CD4-positive, alpha-beta T cell treated with Interferon gamma for 1 hour (primary cell): ENCODE measurements at regions not wholly inside any gene's neighbourhood (a gene's known extent, or its start where the extent isn't known, plus 50 kb on each side); places are given as distances from the start of the nearest gene placed in this dataset.
"Not testable (repeated sequence)": the region's sequence is repeated elsewhere in the genome, so short reads cannot be mapped to it uniquely, and the experiment has no call there.

ENCODE experiments used
- DNase-seq: peaks from one replicate; pipeline ENCODE4 v3.0.0-alpha.2; 2020

- DNase-seq, result no peak
These were observed 443.4 kb upstream of the ZP4 start for GRCh38 chr1:238334170-238334569.

GRCh38 chr1:238331557-238331956, 440.8 kb upstream of the ZP4 start:
- DNase-seq, result no peak

- DNase-seq, result no peak
These were observed 438.9 kb upstream of the ZP4 start for GRCh38 chr1:238329671-238330070.

- not testable (repeated sequence) for DNase-seq
These were observed 436.3 kb upstream of the ZP4 start for GRCh38 chr1:238327033-238327432.

- DNase-seq, result not testable (repeated sequence)
These were observed 435.8 kb upstream of the ZP4 start for GRCh38 chr1:238326479-238326878.

- DNase-seq, result no peak
These were observed 433.6 kb upstream of the ZP4 start for GRCh38 chr1:238324211-238324864.

GRCh38 chr1:238323490-238323889, 432.8 kb upstream of the ZP4 start:
- no peak for DNase-seq

GRCh38 chr1:238319957-238320356, 429.2 kb upstream of the ZP4 start:
- no peak for DNase-seq

GRCh38 chr1:238318294-238319110, 427.8 kb upstream of the ZP4 start:
- DNase-seq, result no peak

- DNase-seq, result no peak
These were observed 422.2 kb upstream of the ZP4 start for GRCh38 chr1:238312969-238313368.

GRCh38 chr1:238306411-238306810, 415.7 kb upstream of the ZP4 start:
- DNase-seq, result no peak

- no peak for DNase-seq
These were observed 411.9 kb upstream of the ZP4 start for GRCh38 chr1:238302646-238303045.

GRCh38 chr1:238296371-238296770, 405.6 kb upstream of the ZP4 start:
- DNase-seq, result no peak

- DNase-seq, result no peak
These were observed 402.4 kb upstream of the ZP4 start for GRCh38 chr1:238293075-238293474.

GRCh38 chr1:238281418-238281817, 390.7 kb upstream of the ZP4 start:
- DNase-seq, result no peak

- DNase-seq, result no peak
These were observed 389.1 kb upstream of the ZP4 start for GRCh38 chr1:238279694-238280380.

- DNase-seq, result no peak
These were observed 381.4 kb upstream of the ZP4 start for GRCh38 chr1:238272145-238272544.

GRCh38 chr1:238265866-238266265, 375.1 kb upstream of the ZP4 start:
- DNase-seq, result no peak

- DNase-seq, result no peak
These were observed 374.2 kb upstream of the ZP4 start for GRCh38 chr1:238264951-238265350.

GRCh38 chr1:238258510-238258909, 367.8 kb upstream of the ZP4 start:
- DNase-seq, result no peak

GRCh38 chr1:238257018-238257621, 366.4 kb upstream of the ZP4 start:
- DNase-seq, result no peak

GRCh38 chr1:238254935-238255334, 364.2 kb upstream of the ZP4 start:
- DNase-seq, result no peak

GRCh38 chr1:238252033-238252802, 361.5 kb upstream of the ZP4 start:
- no peak for DNase-seq
